DND-41 (cell line): ENCODE measurements at regions not wholly inside any gene's neighbourhood (a gene's known extent, or its start where the extent isn't known, plus 50 kb on each side); places are given as distances from the start of the nearest gene placed in this dataset.

ENCODE experiments used
- ATAC-seq: fragments of 200-7000 bp; cut with Tn5 transposase; 3 replicates; pipeline ENCODE4 v1.9.1; 2021; ENCODE audit warnings: low read depth; ENCODE audit not compliant: insufficient read depth
- DNase-seq: peaks from one replicate; pipeline ENCODE4 v3.0.0-alpha.2; 2020
- H2AFZ ChIP-seq: 2 replicates; pipeline ENCODE4 v1.6.0; 2012; ENCODE audit warnings: low read depth, low read length
- H3K27ac ChIP-seq: 2 replicates; pipeline ENCODE4 v1.5.1; 2012; ENCODE audit warnings: low read length, inconsistent platforms
- H3K27me3 ChIP-seq: fragments of 200-600 bp; sonication (generic); 2 replicates; pipeline ENCODE4 v1.6.0; 2012; ENCODE audit warnings: low read length, mild to moderate bottlenecking, inconsistent platforms; ENCODE audit not compliant: insufficient read depth, poor library complexity
- H3K36me3 ChIP-seq: 2 replicates; pipeline ENCODE4 v1.5.1; 2012; ENCODE audit warnings: low read length, inconsistent platforms; ENCODE audit not compliant: insufficient read depth
- H3K4me1 ChIP-seq: 2 replicates; pipeline ENCODE4 v1.5.1; 2012; ENCODE audit warnings: mild to moderate bottlenecking, low read length; ENCODE audit not compliant: insufficient read depth
- H3K4me2 ChIP-seq: 2 replicates; pipeline ENCODE4 v1.6.0; 2012; ENCODE audit warnings: mild to moderate bottlenecking, moderate library complexity, low read length, inconsistent platforms; ENCODE audit not compliant: insufficient read depth
- H3K4me3 ChIP-seq, 2 experiments: fragments of 200-600 bp in 1 of 2; shearing (Covaris generic) in 1 of 2; 2 replicates each; pipeline ENCODE4 v1.5.1; 2012 to 2016; ENCODE audit warnings: inconsistent platforms in 2 of 2, low read length in 2 of 2, mild to moderate bottlenecking in 2 of 2, low read depth in 1 of 2, moderate library complexity in 1 of 2
- H3K79me2 ChIP-seq: 2 replicates; pipeline ENCODE4 v1.6.0; 2012; ENCODE audit warnings: low read length, inconsistent platforms; ENCODE audit not compliant: insufficient read depth
- H3K9ac ChIP-seq: 2 replicates; pipeline ENCODE4 v1.6.0; 2012; ENCODE audit warnings: low read depth, mild to moderate bottlenecking, inconsistent platforms, low read length, moderate library complexity
- H3K9me3 ChIP-seq: 2 replicates; pipeline ENCODE4 v1.5.1; 2012; ENCODE audit warnings: low read length, moderate library complexity, mild to moderate bottlenecking, inconsistent platforms; ENCODE audit not compliant: insufficient read depth, severe bottlenecking
- H4K20me1 ChIP-seq: 2 replicates; pipeline ENCODE4 v1.6.0; 2012; ENCODE audit warnings: low read length; ENCODE audit not compliant: insufficient read depth
- CTCF ChIP-seq: IDR thresholded peaks from 2 replicates; pipeline ENCODE4 v1.5.1; 2012; ENCODE audit warnings: borderline replicate concordance, low read length, moderate library complexity, mild to moderate bottlenecking; ENCODE audit not compliant: poor library complexity, severe bottlenecking; ENCODE audit errors: extremely low read depth
- EZH2 ChIP-seq: IDR thresholded peaks from 3 replicates; pipeline ENCODE4 v1.6.1; 2012; ENCODE audit warnings: borderline replicate concordance, low read depth, mild to moderate bottlenecking, moderate library complexity, low read length, inconsistent platforms; ENCODE audit not compliant: severe bottlenecking

- no peaks in the 10 kb centered on the region for H3K9me3 ChIP-seq
- no peaks in the 10 kb centered on the region for H3K79me2 ChIP-seq
- peaks cover 19% of the 10 kb centered on the region for H3K4me1 ChIP-seq
- no peak overlapping the region for H3K4me2 ChIP-seq
- H4K20me1 ChIP-seq: no peaks in the 10 kb centered on the region
- no peak overlapping the region for H3K9ac ChIP-seq
- ATAC-seq (no peak), DNase-seq (no peak)
- H3K27me3 ChIP-seq: no peaks in the 10 kb centered on the region
- no peaks in the 10 kb centered on the region for H3K36me3 ChIP-seq
- H3K4me3 ChIP-seq: no peak overlapping the region
- no peak overlapping the region for H2AFZ ChIP-seq
- no peak overlapping the region for H3K27ac ChIP-seq
- no peak for TF ChIP-seq EZH2
- TF ChIP-seq CTCF: no peak
Observed at GRCh38 chr5:166086568-166086967, 2204.9 kb upstream of the WWC1 start.

GRCh38 chr5:166088389-166089039, 2202.9 kb upstream of the WWC1 start:
- TF ChIP-seq EZH2 (no peak), CTCF (no peak)
- no peaks in the 10 kb centered on the region for H3K79me2 ChIP-seq
- no peak overlapping the region for H3K4me2 ChIP-seq
- no peak overlapping the region for H3K27ac ChIP-seq
- DNase-seq (no peak), ATAC-seq (no peak)
- no peak overlapping the region for H3K9ac ChIP-seq
- no peaks in the 10 kb centered on the region for H3K36me3 ChIP-seq
- no peaks in the 10 kb centered on the region for H3K27me3 ChIP-seq
- H3K4me1 ChIP-seq: peaks cover 14% of the 10 kb centered on the region
- H3K4me3 ChIP-seq: no peak overlapping the region
- H3K9me3 ChIP-seq: no peaks in the 10 kb centered on the region
- no peak overlapping the region for H2AFZ ChIP-seq
- H4K20me1 ChIP-seq: no peaks in the 10 kb centered on the region

- H2AFZ ChIP-seq: no peak overlapping the region
- H3K4me1 ChIP-seq: no peaks in the 10 kb centered on the region
- ATAC-seq (no peak), DNase-seq (no peak)
- no peak overlapping the region for H3K9ac ChIP-seq
- no peaks in the 10 kb centered on the region for H4K20me1 ChIP-seq
- H3K27ac ChIP-seq: no peak overlapping the region
- no peaks in the 10 kb centered on the region for H3K36me3 ChIP-seq
- H3K27me3 ChIP-seq: no peaks in the 10 kb centered on the region
- TF ChIP-seq CTCF (no peak), EZH2 (no peak)
- H3K79me2 ChIP-seq: no peaks in the 10 kb centered on the region
- H3K9me3 ChIP-seq: no peaks in the 10 kb centered on the region
- no peak overlapping the region for H3K4me2 ChIP-seq
- H3K4me3 ChIP-seq: no peak overlapping the region
Observed at GRCh38 chr5:166091931-166092330, 2199.5 kb upstream of the WWC1 start.
